NB4 (cell line): ENCODE measurements at regions not wholly inside any gene's neighbourhood (a gene's known extent, or its start where the extent isn't known, plus 50 kb on each side); places are given as distances from the start of the nearest gene placed in this dataset.

Source experiments
- DNase-seq: peaks from one replicate; pipeline ENCODE4 v3.0.0; 2010; ENCODE audit warnings: low read depth
- H3K4me3 ChIP-seq: one replicate; pipeline ENCODE4 v1.5.1; 2011; ENCODE audit warnings: mild to moderate bottlenecking, low read depth, low read length, moderate library complexity
- MAX ChIP-seq: IDR thresholded peaks from 2 replicates; pipeline ENCODE4 v1.6.1; 2011; ENCODE audit warnings: low read depth, low read length
- MYC ChIP-seq: IDR thresholded peaks from 2 replicates; pipeline ENCODE4 v1.6.1; 2011; ENCODE audit warnings: low read depth, low read length
- POLR2A ChIP-seq: IDR thresholded peaks from 2 replicates; pipeline ENCODE4 v1.6.1; 2011; ENCODE audit warnings: mild to moderate bottlenecking; ENCODE audit not compliant: insufficient read length; ENCODE audit errors: extremely low read depth
- TF ChIP-seq, protein P1 (sequence below): IDR thresholded peaks from one replicate; pipeline ENCODE4 v1.5.1; 2012; ENCODE audit warnings: low read depth, low read length

GRCh38 chr1:70902211-70902610 is 145.4 kb downstream of the PTGER3 start:
- DNase-seq, result no peak
- TF ChIP-seq POLR2A (no peak), MYC (no peak), MAX (no peak)
- TF ChIP-seq, protein P1, sequence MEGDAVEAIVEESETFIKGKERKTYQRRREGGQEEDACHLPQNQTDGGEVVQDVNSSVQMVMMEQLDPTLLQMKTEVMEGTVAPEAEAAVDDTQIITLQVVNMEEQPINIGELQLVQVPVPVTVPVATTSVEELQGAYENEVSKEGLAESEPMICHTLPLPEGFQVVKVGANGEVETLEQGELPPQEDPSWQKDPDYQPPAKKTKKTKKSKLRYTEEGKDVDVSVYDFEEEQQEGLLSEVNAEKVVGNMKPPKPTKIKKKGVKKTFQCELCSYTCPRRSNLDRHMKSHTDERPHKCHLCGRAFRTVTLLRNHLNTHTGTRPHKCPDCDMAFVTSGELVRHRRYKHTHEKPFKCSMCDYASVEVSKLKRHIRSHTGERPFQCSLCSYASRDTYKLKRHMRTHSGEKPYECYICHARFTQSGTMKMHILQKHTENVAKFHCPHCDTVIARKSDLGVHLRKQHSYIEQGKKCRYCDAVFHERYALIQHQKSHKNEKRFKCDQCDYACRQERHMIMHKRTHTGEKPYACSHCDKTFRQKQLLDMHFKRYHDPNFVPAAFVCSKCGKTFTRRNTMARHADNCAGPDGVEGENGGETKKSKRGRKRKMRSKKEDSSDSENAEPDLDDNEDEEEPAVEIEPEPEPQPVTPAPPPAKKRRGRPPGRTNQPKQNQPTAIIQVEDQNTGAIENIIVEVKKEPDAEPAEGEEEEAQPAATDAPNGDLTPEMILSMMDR, result no peak

GRCh38 chr1:70906800-70907199 is 140.8 kb downstream of the PTGER3 start:
- no peak for DNase-seq
- TF ChIP-seq MYC (no peak), MAX (no peak), POLR2A (no peak)
- TF ChIP-seq, protein P1, result no peak
- no peak overlapping the region for H3K4me3 ChIP-seq

More at GRCh38 chr1:70902211-70902610, 145.4 kb downstream of the PTGER3 start:
- H3K4me3 ChIP-seq, result no peak overlapping the region

- no peak overlapping the region for H3K4me3 ChIP-seq
- no peak for DNase-seq
- TF ChIP-seq, protein P1, result no peak
- TF ChIP-seq POLR2A, result no peak
- no peak for TF ChIP-seq MYC
- TF ChIP-seq MAX, result no peak
Observed at GRCh38 chr1:70907563-70908310, 139.9 kb downstream of the PTGER3 start.

DNA sequence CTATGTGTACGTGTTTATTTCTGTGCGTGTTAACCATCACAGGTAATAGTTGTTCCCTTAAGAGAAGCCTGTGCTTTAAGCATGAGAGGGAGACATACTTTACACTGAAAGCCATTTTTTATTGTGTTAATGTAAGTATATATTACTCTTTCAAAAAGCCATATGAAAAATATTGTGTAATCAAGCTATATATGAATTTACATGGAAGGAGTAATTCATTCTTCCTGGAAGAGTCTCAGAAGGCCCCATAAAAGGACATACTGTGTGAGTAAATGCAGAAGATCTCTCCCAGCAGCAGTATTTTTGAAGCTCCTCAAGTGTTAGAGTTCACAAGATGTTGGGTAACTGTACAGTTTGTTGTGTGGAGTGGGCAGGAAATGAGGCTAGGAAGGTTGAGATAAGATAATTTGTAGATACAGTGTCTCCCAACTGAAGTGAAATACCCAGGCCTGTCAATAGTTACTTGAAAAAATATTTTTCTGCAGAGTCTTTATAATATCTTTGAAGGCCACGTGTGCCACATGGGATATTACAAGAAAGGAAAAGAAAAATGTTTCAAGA is 138.3 kb downstream of the PTGER3 start:
- no peak for DNase-seq
- no peak overlapping the region for H3K4me3 ChIP-seq
- no peak for TF ChIP-seq POLR2A
- TF ChIP-seq, protein P1, result no peak
- TF ChIP-seq MYC, result no peak
- no peak for TF ChIP-seq MAX

GRCh38 chr1:70910013-70910412 is 137.6 kb downstream of the PTGER3 start:
- DNase-seq, result no peak
- no peak overlapping the region for H3K4me3 ChIP-seq
- no peak for TF ChIP-seq MAX
- TF ChIP-seq, protein P1, result no peak
- no peak for TF ChIP-seq POLR2A
- no peak for TF ChIP-seq MYC
